Keratinocyte (primary cell): ENCODE measurements at regions not wholly inside any gene's neighbourhood (a gene's known extent, or its start where the extent isn't known, plus 50 kb on each side); places are given as distances from the start of the nearest gene placed in this dataset.

Experiments
- CTCF ChIP-seq, 3 experiments: IDR thresholded peaks in 1 of 3; conservative IDR thresholded peaks in 1 of 3; optimal IDR thresholded peaks in 1 of 3; 2 replicates in 2 of 3; 3 replicates in 1 of 3; pipeline versions ENCODE3 to v1.5.1; 2011; ENCODE audit warnings: low read length in 3 of 3, mild to moderate bottlenecking in 3 of 3, moderate library complexity in 2 of 3, control low read depth in 1 of 3, inconsistent platforms in 1 of 3; ENCODE audit not compliant: insufficient read depth in 2 of 3; ENCODE audit errors: extremely low read depth in 1 of 3
- EZH2 ChIP-seq: IDR thresholded peaks from one replicate; pipeline ENCODE4 v1.6.1; 2012; ENCODE audit warnings: inconsistent platforms, mild to moderate bottlenecking, low read length, moderate library complexity

GRCh38 chr3:68334367-68334986 is 597.9 kb downstream of the TAFA4 start:
- TF ChIP-seq CTCF (optimal IDR thresholded peaks at IDR 0.05 in 1 of 3, IDR thresholded peaks at IDR 0.05 in 1 of 3, conservative IDR thresholded peaks at IDR 0.05 in 1 of 3; ENCODE audit: extremely low read depth in 1 of 3, insufficient read depth in 2 of 3, low read length in 3 of 3) (no peak), EZH2 (no peak)
